Mammary epithelial cell (primary cell): ENCODE measurements at regions not wholly inside any gene's neighbourhood (a gene's known extent, or its start where the extent isn't known, plus 50 kb on each side); places are given as distances from the start of the nearest gene placed in this dataset.

Experiments
- EZH2 ChIP-seq: IDR thresholded peaks from 2 replicates; pipeline ENCODE4 v1.6.1; 2012; ENCODE audit warnings: low read length, inconsistent platforms, borderline replicate concordance
- TF ChIP-seq, protein P1 (sequence below), 2 donors: IDR thresholded peaks in 1 of 2; conservative IDR thresholded peaks in 1 of 2; 2 replicates each; pipeline ENCODE4 v1.5.1; 2011 to 2012; ENCODE audit warnings: inconsistent platforms in 2 of 2, low read length in 2 of 2, mild to moderate bottlenecking in 2 of 2, control low read depth in 1 of 2, low read depth in 1 of 2; ENCODE audit not compliant: insufficient read depth in 1 of 2; ENCODE audit errors: extremely low read depth in 1 of 2

DNA sequence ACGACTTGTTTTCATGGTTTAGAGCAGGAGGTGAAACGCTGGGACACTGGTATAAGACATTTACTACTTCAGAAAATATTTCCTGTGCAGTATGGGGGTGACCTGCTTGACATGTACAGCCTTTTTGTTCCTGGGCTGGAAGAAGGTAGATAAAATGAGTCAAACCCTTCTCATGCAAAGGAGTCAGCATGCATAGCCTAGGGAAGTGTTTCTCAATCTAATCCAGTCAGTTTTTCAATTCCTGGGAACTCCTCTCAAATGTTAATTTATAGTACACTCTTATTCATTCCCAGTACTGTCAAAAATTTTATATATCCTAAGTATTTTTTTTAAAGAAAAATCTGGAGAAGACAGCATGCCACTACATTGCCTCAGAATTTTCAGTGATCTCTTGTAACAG, 154.7 kb upstream of the GUCY1A2 start:
- TF ChIP-seq, protein P1, sequence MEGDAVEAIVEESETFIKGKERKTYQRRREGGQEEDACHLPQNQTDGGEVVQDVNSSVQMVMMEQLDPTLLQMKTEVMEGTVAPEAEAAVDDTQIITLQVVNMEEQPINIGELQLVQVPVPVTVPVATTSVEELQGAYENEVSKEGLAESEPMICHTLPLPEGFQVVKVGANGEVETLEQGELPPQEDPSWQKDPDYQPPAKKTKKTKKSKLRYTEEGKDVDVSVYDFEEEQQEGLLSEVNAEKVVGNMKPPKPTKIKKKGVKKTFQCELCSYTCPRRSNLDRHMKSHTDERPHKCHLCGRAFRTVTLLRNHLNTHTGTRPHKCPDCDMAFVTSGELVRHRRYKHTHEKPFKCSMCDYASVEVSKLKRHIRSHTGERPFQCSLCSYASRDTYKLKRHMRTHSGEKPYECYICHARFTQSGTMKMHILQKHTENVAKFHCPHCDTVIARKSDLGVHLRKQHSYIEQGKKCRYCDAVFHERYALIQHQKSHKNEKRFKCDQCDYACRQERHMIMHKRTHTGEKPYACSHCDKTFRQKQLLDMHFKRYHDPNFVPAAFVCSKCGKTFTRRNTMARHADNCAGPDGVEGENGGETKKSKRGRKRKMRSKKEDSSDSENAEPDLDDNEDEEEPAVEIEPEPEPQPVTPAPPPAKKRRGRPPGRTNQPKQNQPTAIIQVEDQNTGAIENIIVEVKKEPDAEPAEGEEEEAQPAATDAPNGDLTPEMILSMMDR (conservative IDR thresholded peaks at IDR 0.05 in 1 of 2, IDR thresholded peaks at IDR 0.05 in 1 of 2; ENCODE audit: extremely low read depth in 1 of 2, insufficient read depth in 1 of 2, low read depth in 1 of 2, low read length in 2 of 2), result no peak
- no peak for TF ChIP-seq EZH2
